HepG2 (cell line): ENCODE measurements at regions not wholly inside any gene's neighbourhood (a gene's known extent, or its start where the extent isn't known, plus 50 kb on each side); places are given as distances from the start of the nearest gene placed in this dataset.

Experiments
- NR1H2 ChIP-seq: sonication (generic); formaldehyde crosslinking; IDR thresholded peaks from 2 replicates; pipeline ENCODE4 v1.8.1; 2022; ENCODE audit warnings: low read depth, missing genetic modification reagents, borderline replicate concordance
- ZNF12 ChIP-seq: sonication (generic); formaldehyde crosslinking; IDR thresholded peaks from 2 replicates; pipeline ENCODE4 v1.5.0; 2020; ENCODE audit warnings: missing genetic modification reagents

GRCh38 chr2:12105180-12105579 is 358.7 kb downstream of the LPIN1 start:
- TF ChIP-seq ZNF12 (CRISPR knock-in tag) (no peak), NR1H2 (CRISPR knock-in tag) (no peak)
